LNCaP clone FGC (cell line): ENCODE measurements at regions not wholly inside any gene's neighbourhood (a gene's known extent, or its start where the extent isn't known, plus 50 kb on each side); places are given as distances from the start of the nearest gene placed in this dataset.

Experiments used
- DNase-seq: peaks from one replicate; pipeline ENCODE4 v3.0.0-alpha.2; 2011; ENCODE audit warnings: low read depth
- H3K4me3 ChIP-seq: 2 replicates; pipeline ENCODE4 v1.5.1; 2011; ENCODE audit warnings: mild to moderate bottlenecking, low read depth, low read length, control low read depth
- CTCF ChIP-seq: IDR thresholded peaks from 2 replicates; pipeline ENCODE4 v1.5.1; 2012; ENCODE audit warnings: mild to moderate bottlenecking; ENCODE audit not compliant: control insufficient read depth, insufficient read depth; ENCODE audit errors: extremely low read depth

- DNase-seq, result no peak
- no peak for TF ChIP-seq CTCF
Measured at GRCh38 chr7:17054836-17055235, 173.1 kb upstream of the AGR3 start.

GRCh38 chr7:17055596-17055995 lies 173.8 kb upstream of the AGR3 start:
- TF ChIP-seq CTCF, result no peak
- H3K4me3 ChIP-seq, result no peak overlapping the region
- DNase-seq, result no peak

More at GRCh38 chr7:17054836-17055235, 173.1 kb upstream of the AGR3 start:
- H3K4me3 ChIP-seq, result no peak overlapping the region

GRCh38 chr7:17056491-17057142 lies 174.8 kb upstream of the AGR3 start:
- no peak for TF ChIP-seq CTCF
- H3K4me3 ChIP-seq, result no peak overlapping the region
- DNase-seq, result no peak

GRCh38 chr7:17057143-17057509 lies 175.3 kb upstream of the AGR3 start:
- TF ChIP-seq CTCF, result no peak
- H3K4me3 ChIP-seq, result no peak overlapping the region
- no peak for DNase-seq

GRCh38 chr7:17058568-17058967 lies 176.8 kb upstream of the AGR3 start:
- no peak for TF ChIP-seq CTCF
- no peak for DNase-seq
- H3K4me3 ChIP-seq, result no peak overlapping the region

GRCh38 chr7:17060051-17060450 lies 178.3 kb upstream of the AGR3 start:
- no peak for TF ChIP-seq CTCF
- no peak for DNase-seq
- H3K4me3 ChIP-seq, result no peak overlapping the region

- DNase-seq, result no peak
- no peak for TF ChIP-seq CTCF
- no peak overlapping the region for H3K4me3 ChIP-seq
Measured at GRCh38 chr7:17061443-17061842, 179.7 kb upstream of the AGR3 start.
